Smooth muscle cell (in vitro differentiated cells): ENCODE measurements at regions not wholly inside any gene's neighbourhood (a gene's known extent, or its start where the extent isn't known, plus 50 kb on each side); places are given as distances from the start of the nearest gene placed in this dataset.

ENCODE experiments used
- DNase-seq: peaks from one replicate; lab custom pipeline; 2025; ENCODE audit not compliant: unreplicated experiment; lab: John Stamatoyannopoulos, UW
- H2AFZ ChIP-seq: fragments of 200-600 bp; sonication (generic); 2 replicates; pipeline ENCODE4 v1.6.0; 2016; ENCODE audit warnings: antibody characterized with exemption, low read depth, mild to moderate bottlenecking
- H3F3A ChIP-seq: fragments of 200-600 bp; sonication (generic); 2 replicates; pipeline ENCODE4 v1.6.0; 2017; ENCODE audit warnings: antibody characterized with exemption, low read depth
- H3K27ac ChIP-seq: fragments of 200-600 bp; sonication (generic); 2 replicates; pipeline ENCODE4 v1.5.1; 2016; ENCODE audit warnings: low read depth, mild to moderate bottlenecking
- H3K27me3 ChIP-seq: fragments of 200-600 bp; sonication (generic); 2 replicates; pipeline ENCODE4 v1.6.1; 2016; ENCODE audit warnings: low read depth, mild to moderate bottlenecking
- H3K36me3 ChIP-seq: fragments of 200-600 bp; sonication (generic); 2 replicates; pipeline ENCODE4 v1.5.1; 2016; ENCODE audit warnings: low read depth
- H3K4me1 ChIP-seq: fragments of 200-600 bp; sonication (generic); 2 replicates; pipeline ENCODE4 v1.5.1; 2016; ENCODE audit warnings: low read depth
- H3K4me2 ChIP-seq: fragments of 200-600 bp; sonication (generic); 2 replicates; pipeline ENCODE4 v1.6.0; 2016; ENCODE audit warnings: mild to moderate bottlenecking
- H3K4me3 ChIP-seq: fragments of 200-600 bp; sonication (generic); 2 replicates; pipeline ENCODE4 v1.5.1; 2016; ENCODE audit warnings: mild to moderate bottlenecking
- H3K79me2 ChIP-seq: fragments of 200-600 bp; sonication (generic); 2 replicates; pipeline ENCODE4 v1.6.0; 2016; ENCODE audit warnings: low read depth, mild to moderate bottlenecking
- H3K9ac ChIP-seq: fragments of 200-600 bp; sonication (generic); 2 replicates; pipeline ENCODE4 v1.6.0; 2016; ENCODE audit warnings: low read depth
- H3K9me3 ChIP-seq: fragments of 200-600 bp; sonication (generic); replicated peaks from 2 replicates; pipeline ENCODE4 v1.5.1; 2016; ENCODE audit warnings: low read depth
- H4K20me1 ChIP-seq: fragments of 200-600 bp; sonication (generic); 2 replicates; pipeline ENCODE4 v1.6.0; 2016; ENCODE audit warnings: low read depth
- WGBS: methylation state at CpG from one replicate; pipeline ENCODE4 v1.1.7; 2016; ENCODE audit warnings: low lambda C conversion rate; 5-methylcytosine and 5-hydroxymethylcytosine counted together
- TF ChIP-seq, protein P1 (sequence below): fragments of 200-600 bp; sonication (generic); IDR thresholded peaks from 2 replicates; pipeline ENCODE4 v1.5.1; 2017; ENCODE audit warnings: borderline replicate concordance, mild to moderate bottlenecking, antibody characterized with exemption; ENCODE audit not compliant: insufficient read depth, poor library complexity, severe bottlenecking

DNA sequence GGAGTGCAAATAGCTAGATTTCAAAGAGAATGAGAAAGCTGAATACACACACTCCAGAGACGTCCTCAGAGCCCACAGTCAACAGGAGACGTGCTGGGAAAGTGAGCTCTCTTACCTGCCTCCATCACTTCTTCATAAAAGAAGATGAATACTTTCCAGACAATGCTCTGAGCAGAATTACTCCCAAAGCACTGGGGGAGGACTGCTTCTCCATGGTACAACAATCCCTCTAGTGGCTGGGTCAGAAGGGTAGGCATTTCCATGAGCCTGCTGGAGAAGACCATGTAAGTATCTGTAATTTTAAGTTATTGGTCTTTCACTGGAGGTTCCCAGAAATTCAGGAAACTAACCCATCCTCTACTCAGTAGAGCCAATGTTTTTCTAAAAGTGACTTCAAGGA, 190.3 kb downstream of the RBM43 start:
- Histone ChIP-seq H3K9ac (no peak overlapping the region), H4K20me1 (no peaks in the 10 kb centered on the region), H3K4me2 (no peak overlapping the region), H3K79me2 (no peaks in the 10 kb centered on the region), H3K9me3 (no peaks in the 10 kb centered on the region), H2AFZ (no peak overlapping the region), H3K27me3 (no peaks in the 10 kb centered on the region), H3K27ac (no peak overlapping the region), H3F3A (no peaks in the 10 kb centered on the region), H3K4me1 (no peaks in the 10 kb centered on the region), H3K4me3 (no peak overlapping the region), H3K36me3 (no peaks in the 10 kb centered on the region)
- 25% methylated on average over 2 of the region's 2 CpGs for WGBS
- TF ChIP-seq, protein P1, sequence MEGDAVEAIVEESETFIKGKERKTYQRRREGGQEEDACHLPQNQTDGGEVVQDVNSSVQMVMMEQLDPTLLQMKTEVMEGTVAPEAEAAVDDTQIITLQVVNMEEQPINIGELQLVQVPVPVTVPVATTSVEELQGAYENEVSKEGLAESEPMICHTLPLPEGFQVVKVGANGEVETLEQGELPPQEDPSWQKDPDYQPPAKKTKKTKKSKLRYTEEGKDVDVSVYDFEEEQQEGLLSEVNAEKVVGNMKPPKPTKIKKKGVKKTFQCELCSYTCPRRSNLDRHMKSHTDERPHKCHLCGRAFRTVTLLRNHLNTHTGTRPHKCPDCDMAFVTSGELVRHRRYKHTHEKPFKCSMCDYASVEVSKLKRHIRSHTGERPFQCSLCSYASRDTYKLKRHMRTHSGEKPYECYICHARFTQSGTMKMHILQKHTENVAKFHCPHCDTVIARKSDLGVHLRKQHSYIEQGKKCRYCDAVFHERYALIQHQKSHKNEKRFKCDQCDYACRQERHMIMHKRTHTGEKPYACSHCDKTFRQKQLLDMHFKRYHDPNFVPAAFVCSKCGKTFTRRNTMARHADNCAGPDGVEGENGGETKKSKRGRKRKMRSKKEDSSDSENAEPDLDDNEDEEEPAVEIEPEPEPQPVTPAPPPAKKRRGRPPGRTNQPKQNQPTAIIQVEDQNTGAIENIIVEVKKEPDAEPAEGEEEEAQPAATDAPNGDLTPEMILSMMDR = peak; percentile 33
- DNase-seq = no peak

DNA sequence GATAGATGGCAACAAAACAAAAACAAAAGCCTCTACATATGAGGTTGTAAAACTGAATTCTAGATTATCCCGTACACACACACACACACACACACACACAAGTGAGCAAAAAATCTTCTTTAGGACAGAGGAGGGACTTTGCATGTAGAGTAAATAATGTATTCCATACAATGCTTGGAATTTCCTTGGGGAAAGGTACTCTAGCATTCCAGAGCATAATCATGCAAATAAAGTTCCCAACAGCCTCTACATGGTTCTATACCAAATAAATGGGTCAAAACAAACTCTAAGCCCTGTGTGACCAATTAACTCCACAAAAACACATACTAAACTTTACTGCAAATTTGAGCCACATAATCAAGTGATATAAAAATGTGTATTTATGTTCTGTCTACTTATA, 191.4 kb downstream of the RBM43 start:
- no peaks in the 10 kb centered on the region for H4K20me1 ChIP-seq
- no peak overlapping the region for H2AFZ ChIP-seq
- H3F3A ChIP-seq = no peaks in the 10 kb centered on the region
- H3K27ac ChIP-seq = no peak overlapping the region
- TF ChIP-seq, protein P1 = no peak
- no peaks in the 10 kb centered on the region for H3K79me2 ChIP-seq
- H3K27me3 ChIP-seq = no peaks in the 10 kb centered on the region
- H3K36me3 ChIP-seq = no peaks in the 10 kb centered on the region
- no peaks in the 10 kb centered on the region for H3K4me1 ChIP-seq
- H3K4me2 ChIP-seq = no peak overlapping the region
- no peak for DNase-seq
- H3K9me3 ChIP-seq = no peaks in the 10 kb centered on the region
- H3K4me3 ChIP-seq = no peak overlapping the region
- H3K9ac ChIP-seq = no peak overlapping the region
- WGBS = 81% methylated on average over 1 of the region's 1 CpG

DNA sequence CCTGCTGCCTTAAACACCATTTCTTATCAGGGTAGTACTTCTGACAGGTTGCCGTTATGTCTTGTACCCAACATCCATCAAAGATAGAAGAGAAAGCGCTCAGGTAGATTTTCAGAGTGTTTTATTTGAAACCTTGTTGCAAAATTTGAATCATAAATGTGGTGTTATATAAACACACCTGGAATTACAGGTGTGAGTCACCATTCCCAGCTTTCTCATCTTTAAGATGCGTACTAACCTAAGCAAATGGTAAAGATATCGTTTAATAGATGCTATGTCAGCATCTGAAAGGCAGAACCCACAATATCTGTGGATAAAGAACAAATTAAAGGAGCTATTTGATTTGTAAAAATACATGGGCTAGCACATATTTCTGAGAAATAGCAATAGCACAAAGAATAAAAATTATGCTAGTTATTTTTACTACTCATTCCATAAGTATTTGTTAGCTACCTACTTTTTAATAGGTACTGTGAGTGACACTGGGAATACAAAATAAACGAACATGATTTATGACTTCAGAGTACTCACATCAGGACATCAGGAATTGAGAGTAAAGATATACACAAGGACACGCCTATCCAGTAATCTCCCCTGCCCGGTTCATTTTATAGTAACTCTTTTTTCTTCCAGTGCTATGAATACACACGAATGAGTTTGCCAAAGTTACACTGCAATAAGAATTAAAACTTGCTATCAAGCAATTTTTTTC, 193.8 kb downstream of the RBM43 start:
- H2AFZ ChIP-seq = no peak overlapping the region
- DNase-seq = no peak
- no peaks in the 10 kb centered on the region for H3K79me2 ChIP-seq
- no peaks in the 10 kb centered on the region for H3K4me1 ChIP-seq
- H3K36me3 ChIP-seq = no peaks in the 10 kb centered on the region
- no peaks in the 10 kb centered on the region for H3K27me3 ChIP-seq
- H3K9ac ChIP-seq = no peak overlapping the region
- no peaks in the 10 kb centered on the region for H4K20me1 ChIP-seq
- TF ChIP-seq, protein P1 = no peak
- 76% methylated on average over 8 of the region's 8 CpGs for WGBS
- H3K9me3 ChIP-seq = no peaks in the 10 kb centered on the region
- no peak overlapping the region for H3K27ac ChIP-seq
- H3K4me3 ChIP-seq = no peak overlapping the region
- peaks cover 4% of the 10 kb centered on the region for H3F3A ChIP-seq
- H3K4me2 ChIP-seq = no peak overlapping the region

DNA sequence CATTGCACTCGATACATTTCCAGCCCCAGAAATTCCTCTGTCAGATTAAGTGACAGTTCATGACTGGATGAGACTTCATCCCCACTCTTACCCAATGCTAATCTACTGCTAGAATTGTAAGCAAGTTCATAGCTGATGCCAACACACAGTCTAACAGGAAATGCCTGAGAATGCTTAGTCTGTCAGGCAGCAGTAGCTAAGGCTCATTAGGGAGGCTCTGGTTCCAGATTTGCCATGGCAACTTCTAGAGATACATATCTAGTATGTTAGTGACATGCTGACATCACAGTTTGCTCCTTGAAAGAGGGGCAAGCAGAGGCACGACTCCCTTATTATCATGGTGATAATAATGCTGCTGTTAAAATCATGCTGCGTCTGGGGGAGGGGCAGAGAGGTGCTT, 198.4 kb downstream of the RBM43 start:
- Histone ChIP-seq H3K27me3 (no peaks in the 10 kb centered on the region), H4K20me1 (no peaks in the 10 kb centered on the region), H3K9me3 (no peaks in the 10 kb centered on the region), H3K4me1 (no peaks in the 10 kb centered on the region), H3F3A (peaks cover 4% of the 10 kb centered on the region), H3K36me3 (no peaks in the 10 kb centered on the region), H3K4me3 (no peak overlapping the region), H2AFZ (no peak overlapping the region), H3K4me2 (peak overlapping the region; percentile 6), H3K79me2 (no peaks in the 10 kb centered on the region), H3K27ac (peak overlapping the region; percentile 78), H3K9ac (peak overlapping the region; percentile 16)
- TF ChIP-seq, protein P1 = no peak
- 7% methylated on average over 3 of the region's 3 CpGs for WGBS
- no peak for DNase-seq
